Brain microvascular endothelial cell (primary cell): ENCODE measurements at regions not wholly inside any gene's neighbourhood (a gene's known extent, or its start where the extent isn't known, plus 50 kb on each side); places are given as distances from the start of the nearest gene placed in this dataset.

Experiments
- DNase-seq: peaks from one replicate; pipeline ENCODE4 v3.0.0-alpha.2; 2020
- H3K27ac ChIP-seq: fragments of 250-450 bp; sonication (Bioruptor Pico); 2 replicates; pipeline ENCODE4 v1.5.1; 2020; ENCODE audit warnings: mild to moderate bottlenecking, moderate library complexity
- H3K27me3 ChIP-seq: fragments of 250-450 bp; sonication (Bioruptor Pico); replicated peaks from 2 replicates; pipeline ENCODE4 v1.5.1; 2020; ENCODE audit warnings: mild to moderate bottlenecking
- H3K36me3 ChIP-seq: fragments of 250-450 bp; sonication (Bioruptor Pico); replicated peaks from 2 replicates; pipeline ENCODE4 v1.5.1; 2020; ENCODE audit warnings: mild to moderate bottlenecking
- H3K4me3 ChIP-seq: 2 replicates; pipeline ENCODE4 v1.5.1; 2011; ENCODE audit warnings: low read depth, mild to moderate bottlenecking, control low read depth, low read length, moderate library complexity
- CTCF ChIP-seq: IDR thresholded peaks from 2 replicates; pipeline ENCODE4 v1.5.1; 2011; ENCODE audit warnings: low read depth, mild to moderate bottlenecking, moderate library complexity, low read length, control low read depth, inconsistent platforms; ENCODE audit errors: missing control alignments
- in situ Hi-C: cut with HindIII; loops from 2 replicates; pipeline ENCODE4 v1.10.0; 2017; ENCODE audit warnings: low sequenced_read_pairs, low pct_ligation_motif_present

GRCh38 chr1:82472489-82473131, 671.9 kb downstream of the ADGRL2 start:
- TF ChIP-seq CTCF: no peak
- no peak overlapping the region for H3K27ac ChIP-seq
- in situ Hi-C loops: no loop called here
- no peak for DNase-seq
- no peaks in the 10 kb centered on the region for H3K36me3 ChIP-seq
- no peak overlapping the region for H3K4me3 ChIP-seq
- H3K27me3 ChIP-seq: no peaks in the 10 kb centered on the region

- Histone ChIP-seq H3K4me3 (no peak overlapping the region), H3K27ac (no peak overlapping the region), H3K27me3 (no peaks in the 10 kb centered on the region), H3K36me3 (no peaks in the 10 kb centered on the region)
- in situ Hi-C loops: no loop called here
- TF ChIP-seq CTCF: no peak
- DNase-seq: no peak
Measured at GRCh38 chr1:82466891-82467290, 666.2 kb downstream of the ADGRL2 start.

- Histone ChIP-seq H3K4me3 (no peak overlapping the region), H3K36me3 (no peaks in the 10 kb centered on the region), H3K27ac (no peak overlapping the region), H3K27me3 (no peaks in the 10 kb centered on the region)
- TF ChIP-seq CTCF: no peak
- in situ Hi-C loops: no loop called here
- no peak for DNase-seq
Measured at GRCh38 chr1:82466416-82466815, 665.7 kb downstream of the ADGRL2 start.

GRCh38 chr1:82465024-82465423, 664.3 kb downstream of the ADGRL2 start:
- in situ Hi-C loops: no loop called here
- Histone ChIP-seq H3K36me3 (no peaks in the 10 kb centered on the region), H3K4me3 (no peak overlapping the region), H3K27ac (no peak overlapping the region), H3K27me3 (no peaks in the 10 kb centered on the region)
- DNase-seq: no peak
- TF ChIP-seq CTCF: no peak

- no peak overlapping the region for H3K4me3 ChIP-seq
- H3K27me3 ChIP-seq: no peaks in the 10 kb centered on the region
- no peak for TF ChIP-seq CTCF
- in situ Hi-C loops: no loop called here
- H3K27ac ChIP-seq: no peak overlapping the region
- H3K36me3 ChIP-seq: no peaks in the 10 kb centered on the region
- DNase-seq: peak; percentile 40
Measured at GRCh38 chr1:82464362-82465001, 663.7 kb downstream of the ADGRL2 start.

GRCh38 chr1:82463951-82464350, 663.2 kb downstream of the ADGRL2 start:
- H3K4me3 ChIP-seq: no peak overlapping the region
- H3K27ac ChIP-seq: no peak overlapping the region
- no peak for TF ChIP-seq CTCF
- in situ Hi-C loops: no loop called here
- DNase-seq: no peak
- no peaks in the 10 kb centered on the region for H3K36me3 ChIP-seq
- no peaks in the 10 kb centered on the region for H3K27me3 ChIP-seq
